ENCODE measurements at regions not wholly inside any gene's neighbourhood (a gene's known extent, or its start where the extent isn't known, plus 50 kb on each side); places are given as distances from the start of the nearest gene placed in this dataset.
A peak's percentile ranks its signal among the peaks of the same experiment; 100 is the strongest.

DNA sequence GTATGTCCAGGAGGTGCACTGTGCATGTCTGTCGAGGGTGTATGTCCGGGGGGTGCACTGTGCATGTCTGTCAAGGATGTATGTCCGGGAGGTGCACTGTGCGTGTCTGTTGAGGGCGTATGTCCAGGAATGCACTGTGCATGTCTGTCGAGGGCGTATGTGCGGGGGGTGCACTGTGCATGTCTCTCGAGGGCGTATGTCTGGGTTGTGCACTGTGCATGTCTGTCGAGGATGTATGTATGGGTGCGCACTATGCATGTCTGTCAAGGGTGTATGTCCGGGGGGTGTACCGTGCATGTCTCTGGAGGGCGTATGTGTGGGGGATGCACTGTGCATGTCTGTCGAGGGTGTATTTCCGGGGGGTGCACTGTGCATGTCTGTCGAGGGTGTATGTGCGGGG, 249.3 kb upstream of the MYT1L start:
- H3K36me3 ChIP-seq = no peaks in the 10 kb centered on the region
- no peak for TF ChIP-seq POLR2A (IDR thresholded peaks at IDR 0.05)
- no peak for TF ChIP-seq EP300 (IDR thresholded peaks at IDR 0.05)
- no peak for TF ChIP-seq POLR2AphosphoS5 (IDR thresholded peaks at IDR 0.05)
- peaks cover 0 to 9% (median 2%) of the 10 kb centered on the region in 4 donors for H3K4me1 ChIP-seq
- no peaks in the 10 kb centered on the region for H3K27me3 ChIP-seq
- intact Hi-C loops (cut with DNase I) = no loop called here
- no peak for DNase-seq
- WGBS, 2 donors = 88 to 93% methylated on average over 19 of the region's 19 CpGs
- H3K4me3 ChIP-seq = no peak overlapping the region
- H3K9me3 ChIP-seq = no peaks in the 10 kb centered on the region
- no peak overlapping the region for H3K27ac ChIP-seq

- no peaks in the 10 kb centered on the region for H3K9me3 ChIP-seq
- H3K27ac ChIP-seq = no peak overlapping the region
- peaks cover 0 to 9% (median 2%) of the 10 kb centered on the region in 4 donors for H3K4me1 ChIP-seq
- intact Hi-C loops (cut with DNase I) = no loop called here
- no peaks in the 10 kb centered on the region for H3K27me3 ChIP-seq
- 82 to 84% methylated on average over 8 of the region's 8 CpGs for WGBS, 2 donors
- no peaks in the 10 kb centered on the region for H3K36me3 ChIP-seq
- DNase-seq = no peak
- H3K4me3 ChIP-seq = no peak overlapping the region
- TF ChIP-seq, protein P1, sequence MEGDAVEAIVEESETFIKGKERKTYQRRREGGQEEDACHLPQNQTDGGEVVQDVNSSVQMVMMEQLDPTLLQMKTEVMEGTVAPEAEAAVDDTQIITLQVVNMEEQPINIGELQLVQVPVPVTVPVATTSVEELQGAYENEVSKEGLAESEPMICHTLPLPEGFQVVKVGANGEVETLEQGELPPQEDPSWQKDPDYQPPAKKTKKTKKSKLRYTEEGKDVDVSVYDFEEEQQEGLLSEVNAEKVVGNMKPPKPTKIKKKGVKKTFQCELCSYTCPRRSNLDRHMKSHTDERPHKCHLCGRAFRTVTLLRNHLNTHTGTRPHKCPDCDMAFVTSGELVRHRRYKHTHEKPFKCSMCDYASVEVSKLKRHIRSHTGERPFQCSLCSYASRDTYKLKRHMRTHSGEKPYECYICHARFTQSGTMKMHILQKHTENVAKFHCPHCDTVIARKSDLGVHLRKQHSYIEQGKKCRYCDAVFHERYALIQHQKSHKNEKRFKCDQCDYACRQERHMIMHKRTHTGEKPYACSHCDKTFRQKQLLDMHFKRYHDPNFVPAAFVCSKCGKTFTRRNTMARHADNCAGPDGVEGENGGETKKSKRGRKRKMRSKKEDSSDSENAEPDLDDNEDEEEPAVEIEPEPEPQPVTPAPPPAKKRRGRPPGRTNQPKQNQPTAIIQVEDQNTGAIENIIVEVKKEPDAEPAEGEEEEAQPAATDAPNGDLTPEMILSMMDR (IDR thresholded peaks at IDR 0.05) = no peak
- no peak for TF ChIP-seq POLR2AphosphoS5 (IDR thresholded peaks at IDR 0.05)
- no peak for TF ChIP-seq EP300 (IDR thresholded peaks at IDR 0.05)
- TF ChIP-seq POLR2A (IDR thresholded peaks at IDR 0.05) = no peak
Observed at GRCh38 chr2:2579814-2580213, 248.7 kb upstream of the MYT1L start.

GRCh38 chr2:2577407-2577831, 246.3 kb upstream of the MYT1L start:
- intact Hi-C loops (cut with DNase I) = no loop called here
- Histone ChIP-seq H3K9me3 (no peaks in the 10 kb centered on the region), H3K4me3 (no peak overlapping the region), H3K4me1 (peaks cover 0 to 9% (median 2%) of the 10 kb centered on the region in 4 donors), H3K27me3 (no peaks in the 10 kb centered on the region), H3K27ac (peak overlapping the region in 2 of 4 donors; percentile 43 to 63), H3K36me3 (no peaks in the 10 kb centered on the region)
- 76 to 78% methylated on average over 17 of the region's 17 CpGs for WGBS, 2 donors
- DNase-seq = no peak
- TF ChIP-seq POLR2AphosphoS5 (IDR thresholded peaks at IDR 0.05) (no peak), EP300 (IDR thresholded peaks at IDR 0.05) (no peak), POLR2A (IDR thresholded peaks at IDR 0.05) (no peak)
- TF ChIP-seq, protein P1 (IDR thresholded peaks at IDR 0.05) = no peak

GRCh38 chr2:2575870-2576386, 244.9 kb upstream of the MYT1L start:
- Histone ChIP-seq H3K36me3 (no peaks in the 10 kb centered on the region), H3K9me3 (no peaks in the 10 kb centered on the region), H3K27ac (no peak overlapping the region), H3K4me3 (no peak overlapping the region), H3K4me1 (peaks cover 0 to 9% (median 2%) of the 10 kb centered on the region in 4 donors), H3K27me3 (no peaks in the 10 kb centered on the region)
- intact Hi-C loops (cut with DNase I) = no loop called here
- no peak for TF ChIP-seq POLR2A (IDR thresholded peaks at IDR 0.05)
- no peak for TF ChIP-seq POLR2AphosphoS5 (IDR thresholded peaks at IDR 0.05)
- no peak for TF ChIP-seq EP300 (IDR thresholded peaks at IDR 0.05)
- TF ChIP-seq, protein P1 (IDR thresholded peaks at IDR 0.05) = no peak
- WGBS, 2 donors = 87 to 92% methylated on average over 5 of the region's 5 CpGs
- DNase-seq = no peak

- H3K27me3 ChIP-seq = no peaks in the 10 kb centered on the region
- no peak overlapping the region for H3K4me3 ChIP-seq
- no peaks in the 10 kb centered on the region for H3K9me3 ChIP-seq
- no peak overlapping the region for H3K27ac ChIP-seq
- WGBS, 2 donors = 92 to 95% methylated on average over 10 of the region's 10 CpGs
- H3K36me3 ChIP-seq = no peaks in the 10 kb centered on the region
- TF ChIP-seq POLR2A (IDR thresholded peaks at IDR 0.05) = no peak
- TF ChIP-seq, protein P1 (IDR thresholded peaks at IDR 0.05) = no peak
- no peak for TF ChIP-seq POLR2AphosphoS5 (IDR thresholded peaks at IDR 0.05)
- no peak for TF ChIP-seq EP300 (IDR thresholded peaks at IDR 0.05)
- H3K4me1 ChIP-seq = peaks cover 0 to 9% (median 2%) of the 10 kb centered on the region in 4 donors
- intact Hi-C loops (cut with DNase I) = no loop called here
- no peak for DNase-seq
Observed at GRCh38 chr2:2575181-2575577, 244.1 kb upstream of the MYT1L start.

Data from sigmoid colon (tissue), 6 donors.